Psoas muscle (tissue), 7 donors: ENCODE measurements at regions not wholly inside any gene's neighbourhood (a gene's known extent, or its start where the extent isn't known, plus 50 kb on each side); places are given as distances from the start of the nearest gene placed in this dataset.

Source experiments
- ATAC-seq, 4 donors: fragments of 200-7000 bp; cut with Tn5 transposase; one replicate each; pipeline ENCODE4 v1.9.1; 2020; ENCODE audit warnings: moderate library complexity in 3 of 4, mild to moderate bottlenecking in 2 of 4
- DNase-seq, 2 donors: peaks; one replicate each; pipeline ENCODE4 v3.0.0-alpha.2; 2020
- H3K27ac ChIP-seq: fragments of 200-600 bp; one replicate; pipeline ENCODE4 v1.8.0; 2022
- H3K27me3 ChIP-seq, 3 donors: fragments of 200-600 bp in 1 of 3; one replicate each; pipeline versions ENCODE4 v1.6.1 to v1.8.0; 2013 to 2022; ENCODE audit warnings: low read length in 2 of 3, mild to moderate bottlenecking in 2 of 3, moderate library complexity in 1 of 3; ENCODE audit not compliant: insufficient read depth in 3 of 3
- H3K36me3 ChIP-seq, 2 donors: fragments of 200-600 bp in 1 of 2; one replicate each; pipeline versions ENCODE4 v1.6.1 to v1.8.0; 2013 to 2022; ENCODE audit warnings: low read depth in 1 of 2, mild to moderate bottlenecking in 1 of 2, moderate library complexity in 1 of 2; ENCODE audit not compliant: insufficient read depth in 1 of 2
- H3K4me1 ChIP-seq: fragments of 200-600 bp; one replicate; pipeline ENCODE4 v1.8.0; 2022
- H3K4me3 ChIP-seq: fragments of 200-600 bp; one replicate; pipeline ENCODE4 v1.8.0; 2022; ENCODE audit warnings: mild to moderate bottlenecking
- H3K9me3 ChIP-seq: fragments of 200-600 bp; one replicate; pipeline ENCODE4 v1.8.0; 2022
- CTCF ChIP-seq: fragments of 200-600 bp; IDR thresholded peaks from one replicate; pipeline ENCODE4 v1.8.0; 2022; ENCODE audit warnings: antibody characterized with exemption
- WGBS, 3 donors: extraction: QIAGEN DNeasy Blood & Tissue Kit; methylation state at CpG; one replicate each; pipeline versions ENCODE4 v1.1.6 to v1.1.7; 2013; 5-methylcytosine and 5-hydroxymethylcytosine counted together
- intact Hi-C, 2 donors: fragments of 100-400 bp; cut with DNase I; formaldehyde crosslinking; loops; one replicate each; pipeline versions ENCODE4 v1.11.0 to v1.14.2; 2022
- donor health status: healthy with polysubstance abuse.
- donor health status: DM: no; HTN: no; CAD: no; lungs with moderate emphysema.
- donor health status: Bipolar disorder and iron deficiency.
- donor health status: healthy.
- donor health status: DM: yes; HTN: yes; CAD: no.
- donor health status: DM: no; HTN: no; CAD: no.
- donor health status: DM: yes; HTN: yes; CAD: no.

- Histone ChIP-seq H3K9me3 (no peaks in the 10 kb centered on the region), H3K27me3 (no peaks in the 10 kb centered on the region), H3K36me3 (no peaks in the 10 kb centered on the region), H3K27ac (no peak overlapping the region), H3K4me1 (no peaks in the 10 kb centered on the region), H3K4me3 (no peak overlapping the region)
- TF ChIP-seq CTCF, result no peak
- ATAC-seq (no peak), DNase-seq (no peak)
- WGBS, 3 donors, result 65 to 86% (median 68%) methylated on average over 1 of the region's 1 CpG
- intact Hi-C loops, result no loop called here
Observed at GRCh38 chr9:30172206-30172605, 2212.2 kb upstream of the ACO1 start.

DNA sequence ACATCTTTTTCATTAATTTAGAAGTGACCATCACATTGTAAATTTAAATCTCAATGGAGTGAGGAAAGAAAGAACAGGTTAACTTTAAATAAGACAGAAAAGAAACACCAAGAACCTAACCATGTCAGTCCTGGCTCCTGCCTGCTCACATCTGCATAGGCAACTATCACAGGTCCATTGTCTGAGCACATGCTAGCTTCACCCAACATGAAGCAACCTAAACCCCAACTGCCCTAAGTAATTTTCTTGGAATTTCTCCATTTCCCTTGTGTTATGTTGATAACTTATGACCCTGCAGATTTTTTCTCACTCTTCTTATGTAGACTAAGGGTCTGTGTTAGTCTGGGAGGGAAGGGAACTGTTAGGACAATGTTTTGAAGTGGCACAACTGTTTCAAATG is 2205.8 kb upstream of the ACO1 start:
- H3K27ac ChIP-seq, result no peak overlapping the region
- H3K4me1 ChIP-seq, result no peaks in the 10 kb centered on the region
- DNase-seq, result no peak
- no peaks in the 10 kb centered on the region for H3K36me3 ChIP-seq
- intact Hi-C loops, result no loop called here
- ATAC-seq, result no peak
- no peaks in the 10 kb centered on the region for H3K9me3 ChIP-seq
- TF ChIP-seq CTCF, result no peak
- no peaks in the 10 kb centered on the region for H3K27me3 ChIP-seq
- no peak overlapping the region for H3K4me3 ChIP-seq

DNA sequence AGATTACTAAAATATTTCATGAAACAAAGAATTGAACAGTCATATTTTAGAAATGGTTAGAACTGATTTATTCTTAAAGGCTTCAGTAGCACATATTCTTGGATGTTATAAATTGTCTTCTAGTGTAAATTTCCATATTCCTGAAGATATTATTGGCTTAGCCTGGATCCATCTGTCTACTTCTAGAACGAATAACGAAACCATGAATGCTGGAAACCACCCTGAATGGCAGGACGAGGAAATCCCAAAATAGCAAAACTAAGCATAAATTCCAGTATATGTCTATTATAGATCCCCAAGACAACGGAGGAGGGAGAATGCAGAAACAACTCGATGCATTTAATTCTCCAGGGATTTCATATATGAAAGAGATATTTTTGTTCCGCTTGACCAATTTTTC is 2191.0 kb upstream of the ACO1 start:
- Histone ChIP-seq H3K27ac (no peak overlapping the region), H3K27me3 (no peaks in the 10 kb centered on the region), H3K4me1 (no peaks in the 10 kb centered on the region), H3K4me3 (no peak overlapping the region), H3K36me3 (no peaks in the 10 kb centered on the region), H3K9me3 (peaks cover 14% of the 10 kb centered on the region)
- DNase-seq (no peak), ATAC-seq (no peak)
- WGBS, 3 donors, result 71 to 77% (median 73%) methylated on average over 6 of the region's 6 CpGs
- intact Hi-C loops, result no loop called here
- TF ChIP-seq CTCF, result no peak

DNA sequence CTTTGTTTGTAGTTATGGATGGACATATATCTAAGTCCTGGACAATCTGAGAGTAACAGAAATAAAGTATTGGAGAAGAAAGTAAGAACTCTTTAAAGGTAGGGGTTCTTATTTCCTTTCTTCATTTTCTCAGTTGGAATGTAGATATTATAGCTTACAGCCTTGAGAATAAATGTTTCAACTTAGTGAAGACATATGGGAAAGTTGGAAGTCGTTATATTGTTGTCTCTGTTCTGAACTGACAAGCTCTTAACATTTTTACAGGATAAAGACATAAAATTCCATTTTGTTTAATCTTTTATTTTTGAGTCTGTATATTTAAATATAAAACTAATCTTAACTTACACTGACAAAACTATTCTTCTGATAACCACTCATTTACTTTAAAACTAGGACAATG is 2187.5 kb upstream of the ACO1 start:
- TF ChIP-seq CTCF, result no peak
- H3K27me3 ChIP-seq, result no peaks in the 10 kb centered on the region
- intact Hi-C loops, result no loop called here
- H3K4me3 ChIP-seq, result no peak overlapping the region
- no peak for ATAC-seq
- H3K4me1 ChIP-seq, result no peaks in the 10 kb centered on the region
- DNase-seq, result no peak
- H3K9me3 ChIP-seq, result no peaks in the 10 kb centered on the region
- H3K36me3 ChIP-seq, result no peaks in the 10 kb centered on the region
- H3K27ac ChIP-seq, result no peak overlapping the region
- WGBS, 3 donors, result 68 to 79% (median 76%) methylated on average over 1 of the region's 1 CpG

GRCh38 chr9:30197453-30197852 is 2187.0 kb upstream of the ACO1 start:
- no peak overlapping the region for H3K27ac ChIP-seq
- no peak for ATAC-seq
- no peaks in the 10 kb centered on the region for H3K9me3 ChIP-seq
- H3K27me3 ChIP-seq, result no peaks in the 10 kb centered on the region
- H3K4me3 ChIP-seq, result no peak overlapping the region
- H3K36me3 ChIP-seq, result no peaks in the 10 kb centered on the region
- intact Hi-C loops, result no loop called here
- no peak for DNase-seq
- no peaks in the 10 kb centered on the region for H3K4me1 ChIP-seq
- TF ChIP-seq CTCF, result no peak
